Activated naive CD4-positive, alpha-beta T cell treated with anti-CD3 and anti-CD28 coated beads, Interleukin-2, amount 50 U/mL, for 24 hours (primary cell): ENCODE measurements at regions not wholly inside any gene's neighbourhood (a gene's known extent, or its start where the extent isn't known, plus 50 kb on each side); places are given as distances from the start of the nearest gene placed in this dataset.

Source experiments
- H3K27ac Mint-ChIP-seq: one replicate; pipeline ENCODE4 v1.8.0; 2021; ENCODE audit warnings: mild to moderate bottlenecking, mixed read lengths
- H3K27me3 Mint-ChIP-seq: one replicate; pipeline ENCODE4 v1.8.0; 2021; ENCODE audit warnings: mixed read lengths
- H3K36me3 Mint-ChIP-seq: one replicate; pipeline ENCODE4 v1.8.0; 2021; ENCODE audit warnings: mixed read lengths
- H3K4me1 Mint-ChIP-seq: one replicate; pipeline ENCODE4 v1.8.0; 2021; ENCODE audit warnings: mixed read lengths
- H3K4me3 Mint-ChIP-seq: one replicate; pipeline ENCODE4 v1.8.0; 2021; ENCODE audit warnings: mild to moderate bottlenecking, mixed read lengths
- H3K9me3 Mint-ChIP-seq: one replicate; pipeline ENCODE4 v1.8.0; 2021; ENCODE audit warnings: mixed read lengths

DNA sequence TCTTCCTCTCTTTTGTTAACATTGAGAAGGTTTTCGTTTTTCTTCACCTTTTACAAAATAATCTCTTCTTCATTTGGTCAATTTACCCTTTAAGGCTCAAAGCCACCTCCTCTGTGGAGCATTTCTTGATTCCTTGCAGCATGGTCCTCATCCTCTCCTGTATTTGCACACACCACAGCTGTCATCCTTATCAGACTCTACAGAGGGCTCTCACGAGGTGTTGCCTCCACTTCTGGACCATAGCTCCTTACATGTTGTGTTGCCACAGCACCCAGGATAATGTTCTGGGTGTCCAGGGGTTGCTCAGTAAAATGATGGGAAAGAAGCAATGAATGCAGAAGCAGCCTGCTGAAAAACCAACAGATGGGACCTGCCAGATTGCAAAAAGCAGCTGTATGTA lies 192.8 kb downstream of the SH2D4B start:
- H3K36me3 Mint-ChIP-seq: no peaks in the 10 kb centered on the region
- H3K4me3 Mint-ChIP-seq: no peak overlapping the region
- no peaks in the 10 kb centered on the region for H3K4me1 Mint-ChIP-seq
- no peak overlapping the region for H3K27ac Mint-ChIP-seq
- peaks cover 3% of the 10 kb centered on the region for H3K27me3 Mint-ChIP-seq
- H3K9me3 Mint-ChIP-seq: no peaks in the 10 kb centered on the region

DNA sequence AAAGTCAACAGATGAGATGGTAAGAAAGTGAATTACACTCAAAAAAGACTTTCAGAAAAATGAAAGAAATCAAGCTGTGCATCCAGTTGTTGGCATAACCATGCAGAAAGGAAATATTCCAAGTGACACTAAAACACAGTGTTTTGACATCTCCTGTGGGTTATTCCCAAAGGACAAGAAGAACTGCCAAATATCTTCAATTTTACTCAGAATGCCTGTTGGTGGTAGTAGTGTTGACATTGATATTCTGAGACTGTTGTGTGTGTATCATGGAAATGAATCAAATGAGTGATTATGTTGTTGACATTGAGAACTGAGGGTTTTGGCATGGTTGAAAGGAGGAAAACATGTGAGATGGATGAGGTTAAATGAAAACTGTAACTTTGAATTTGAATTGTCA lies 196.9 kb downstream of the SH2D4B start:
- Mint-ChIP-seq H3K4me1 (no peaks in the 10 kb centered on the region), H3K27me3 (peaks cover 2% of the 10 kb centered on the region), H3K9me3 (no peaks in the 10 kb centered on the region), H3K27ac (no peak overlapping the region), H3K4me3 (no peak overlapping the region), H3K36me3 (no peaks in the 10 kb centered on the region)

DNA sequence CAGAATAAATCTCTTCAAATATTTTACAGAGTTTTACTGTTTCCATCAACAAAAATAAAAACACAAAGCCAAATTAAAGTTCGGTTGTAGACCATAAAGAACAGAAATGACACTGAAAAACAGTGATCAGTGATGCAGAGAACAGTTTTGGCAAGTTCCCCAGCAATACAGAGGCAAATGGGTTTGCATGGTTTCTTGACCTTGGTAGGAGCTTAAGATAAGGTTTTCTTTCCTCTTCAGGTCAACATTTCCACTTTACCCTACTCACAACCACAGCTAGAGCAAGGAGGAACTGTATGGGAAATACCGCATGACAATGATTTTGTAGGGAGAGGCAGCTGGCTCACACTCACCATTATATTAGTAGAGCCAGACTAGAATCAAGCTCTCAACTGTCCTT lies 199.5 kb downstream of the SH2D4B start:
- Mint-ChIP-seq H3K9me3 (no peaks in the 10 kb centered on the region), H3K27ac (no peak overlapping the region), H3K36me3 (no peaks in the 10 kb centered on the region), H3K27me3 (peaks cover 7% of the 10 kb centered on the region), H3K4me1 (no peaks in the 10 kb centered on the region), H3K4me3 (no peak overlapping the region)

DNA sequence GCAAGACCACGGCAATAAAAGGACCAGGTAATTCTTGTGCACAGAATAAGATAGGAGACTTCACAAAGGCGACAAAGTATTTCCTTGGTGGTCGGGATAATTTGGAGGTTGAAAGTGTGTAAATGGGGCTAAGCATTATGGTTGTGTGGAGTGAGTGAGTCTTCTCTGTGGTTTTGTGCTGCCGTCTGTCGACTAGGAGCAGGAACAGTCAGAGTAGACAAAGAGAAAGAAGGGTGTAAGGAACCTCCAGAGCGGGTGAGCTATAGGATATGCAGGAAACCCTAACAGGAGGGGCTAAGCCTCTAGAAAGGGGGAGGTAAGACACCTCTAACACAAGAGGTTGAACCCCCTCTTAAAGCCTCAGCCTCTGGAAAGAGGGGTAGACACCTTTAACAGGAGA lies 201.6 kb downstream of the SH2D4B start:
- H3K4me3 Mint-ChIP-seq: no peak overlapping the region
- no peaks in the 10 kb centered on the region for H3K9me3 Mint-ChIP-seq
- no peak overlapping the region for H3K27ac Mint-ChIP-seq
- no peaks in the 10 kb centered on the region for H3K36me3 Mint-ChIP-seq
- no peaks in the 10 kb centered on the region for H3K4me1 Mint-ChIP-seq
- H3K27me3 Mint-ChIP-seq: peaks cover 10% of the 10 kb centered on the region

DNA sequence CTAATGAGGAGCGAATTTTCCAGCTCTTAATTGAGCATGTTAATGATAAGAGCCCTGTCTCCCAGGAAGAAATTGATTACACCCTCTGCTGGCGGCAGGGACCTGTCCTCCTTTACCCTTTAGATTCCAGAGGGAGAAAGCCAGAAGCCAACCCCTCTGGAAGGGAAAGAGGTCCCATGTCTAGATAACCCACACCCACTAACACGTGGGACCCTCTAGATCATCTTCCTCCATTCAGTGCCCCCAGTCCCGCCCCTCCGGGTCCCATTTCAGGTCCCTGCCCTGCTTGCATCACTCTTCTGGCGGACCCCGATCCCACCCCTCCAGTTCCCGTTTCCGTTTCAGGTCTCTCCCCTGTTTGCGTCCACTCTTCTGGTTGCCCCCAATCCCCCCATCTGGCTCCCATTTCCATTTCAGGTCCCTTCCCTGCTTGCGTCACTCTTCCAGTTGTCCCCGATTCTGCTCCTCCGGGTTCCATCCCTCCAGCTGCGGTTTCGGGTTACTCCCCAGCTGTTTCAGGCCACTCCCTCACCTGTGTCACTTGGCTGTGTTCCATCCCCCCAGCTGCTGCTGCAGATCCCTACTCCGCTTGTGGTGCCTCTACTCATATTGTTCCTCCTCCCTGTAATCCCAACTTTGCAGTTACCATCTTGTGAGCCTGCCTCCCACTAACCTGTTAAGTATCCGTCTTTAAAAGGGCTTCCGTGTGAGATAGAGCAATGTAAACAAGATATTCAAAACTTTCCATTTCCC lies 202.4 kb downstream of the SH2D4B start:
- H3K36me3 Mint-ChIP-seq: no peaks in the 10 kb centered on the region
- H3K4me1 Mint-ChIP-seq: no peaks in the 10 kb centered on the region
- peaks cover 10% of the 10 kb centered on the region for H3K27me3 Mint-ChIP-seq
- H3K27ac Mint-ChIP-seq: no peak overlapping the region
- no peaks in the 10 kb centered on the region for H3K9me3 Mint-ChIP-seq
- no peak overlapping the region for H3K4me3 Mint-ChIP-seq

DNA sequence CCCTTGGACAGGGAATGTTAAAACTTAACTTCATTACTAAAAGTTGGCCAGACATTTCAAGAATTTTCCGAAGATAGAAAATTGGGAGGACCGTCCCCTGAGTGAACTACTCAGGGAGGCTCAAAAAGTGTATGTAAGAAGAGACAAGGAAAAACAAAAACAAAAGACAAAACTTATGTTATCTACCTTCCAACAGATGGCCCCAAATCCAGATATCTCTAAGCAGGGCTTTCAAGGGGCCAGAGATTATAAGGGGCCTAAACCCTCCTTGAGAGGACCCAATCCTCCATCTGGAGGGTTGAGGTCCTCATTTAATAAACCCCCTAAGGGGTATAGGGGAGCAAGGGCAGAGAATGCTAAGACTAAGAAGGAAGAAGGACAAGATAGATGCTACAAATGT lies 203.6 kb downstream of the SH2D4B start:
- Mint-ChIP-seq H3K27me3 (peaks cover 10% of the 10 kb centered on the region), H3K4me3 (no peak overlapping the region), H3K4me1 (no peaks in the 10 kb centered on the region), H3K36me3 (no peaks in the 10 kb centered on the region), H3K9me3 (no peaks in the 10 kb centered on the region), H3K27ac (no peak overlapping the region)

DNA sequence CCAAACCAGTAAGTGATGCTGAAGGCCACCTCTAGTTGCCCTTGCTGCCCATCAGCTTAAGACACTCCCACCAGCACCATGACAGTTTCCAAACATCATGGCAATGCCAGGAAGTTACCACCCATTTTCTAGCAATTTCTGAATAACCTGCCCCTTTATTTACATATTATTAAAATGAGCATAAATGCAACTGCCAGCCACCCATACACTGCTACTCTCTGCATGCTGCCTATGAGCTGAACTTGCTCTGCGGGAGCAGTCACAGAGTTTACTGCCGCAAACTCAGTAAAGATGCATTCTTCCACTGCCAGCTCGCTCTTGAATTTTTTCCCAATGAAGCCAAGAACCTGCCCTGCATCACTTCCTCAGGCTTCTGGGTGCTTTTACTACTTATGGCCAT lies 212.6 kb downstream of the SH2D4B start:
- Mint-ChIP-seq H3K4me1 (no peaks in the 10 kb centered on the region), H3K27me3 (peaks cover 4% of the 10 kb centered on the region), H3K9me3 (no peaks in the 10 kb centered on the region), H3K36me3 (no peaks in the 10 kb centered on the region), H3K4me3 (no peak overlapping the region), H3K27ac (no peak overlapping the region)

DNA sequence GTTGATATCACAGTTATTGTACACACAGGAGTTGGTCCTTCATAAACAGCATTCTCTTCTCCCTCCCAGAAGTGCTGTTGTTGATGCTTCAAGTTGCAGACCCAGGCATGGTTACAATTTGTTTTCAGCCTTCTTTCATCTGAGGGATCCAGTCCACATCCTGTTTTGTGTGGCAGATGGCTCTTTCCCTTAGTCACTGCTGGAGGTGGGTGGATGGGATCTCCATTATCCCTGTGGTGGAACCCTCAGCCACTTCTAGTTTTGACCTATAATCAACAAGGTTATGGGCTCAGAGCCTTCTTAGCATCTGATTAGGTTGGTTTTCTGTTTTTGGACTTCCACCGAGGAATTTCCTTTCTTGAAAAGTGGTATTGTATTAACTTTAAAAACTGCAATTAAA lies 214.2 kb downstream of the SH2D4B start:
- Mint-ChIP-seq H3K4me3 (no peak overlapping the region), H3K4me1 (no peaks in the 10 kb centered on the region), H3K27ac (no peak overlapping the region), H3K27me3 (peaks cover 4% of the 10 kb centered on the region), H3K9me3 (no peaks in the 10 kb centered on the region), H3K36me3 (no peaks in the 10 kb centered on the region)

DNA sequence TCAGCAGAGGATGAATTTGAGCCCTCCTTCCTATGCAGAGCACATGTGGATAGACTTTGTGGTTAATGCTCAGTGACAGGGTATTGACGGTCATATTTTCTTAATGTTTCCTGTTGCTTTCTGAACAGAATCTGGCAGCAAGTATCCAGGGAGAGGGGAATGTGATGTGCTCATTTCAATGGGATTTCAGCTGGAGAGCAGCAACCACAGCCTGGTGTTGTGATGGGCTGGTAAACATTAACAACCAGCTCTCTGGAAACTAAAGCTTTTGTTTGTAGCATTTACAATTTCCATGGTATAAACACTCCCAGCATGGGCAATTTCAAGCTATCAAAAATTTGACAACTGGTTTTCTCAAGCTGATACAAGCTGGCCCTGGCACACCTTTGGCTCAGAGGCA lies 215.9 kb downstream of the SH2D4B start:
- Mint-ChIP-seq H3K9me3 (no peaks in the 10 kb centered on the region), H3K4me3 (no peak overlapping the region), H3K4me1 (no peaks in the 10 kb centered on the region), H3K27ac (no peak overlapping the region), H3K27me3 (peaks cover 4% of the 10 kb centered on the region), H3K36me3 (no peaks in the 10 kb centered on the region)

DNA sequence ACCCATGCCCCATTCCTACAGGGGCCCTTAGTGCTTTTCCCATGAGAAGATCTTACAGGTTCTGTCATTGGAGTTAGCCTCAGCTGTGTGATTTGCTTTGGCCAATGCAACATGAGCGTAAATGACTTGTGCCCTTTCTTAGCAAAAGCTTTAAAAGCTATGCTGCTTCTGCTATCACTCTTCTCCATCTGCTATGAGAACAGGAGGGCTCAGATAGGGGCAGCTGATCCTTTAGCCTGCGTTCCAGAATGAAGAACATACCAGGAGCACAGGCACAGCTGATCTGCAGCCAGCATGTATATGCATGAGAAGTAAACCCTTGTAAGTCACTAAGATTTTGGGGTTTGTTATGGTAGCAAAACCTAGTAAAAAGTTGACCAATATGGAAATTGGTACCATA lies 218.2 kb downstream of the SH2D4B start:
- Mint-ChIP-seq H3K27me3 (peaks cover 4% of the 10 kb centered on the region), H3K9me3 (no peaks in the 10 kb centered on the region), H3K4me1 (no peaks in the 10 kb centered on the region), H3K36me3 (no peaks in the 10 kb centered on the region), H3K4me3 (no peak overlapping the region), H3K27ac (no peak overlapping the region)

DNA sequence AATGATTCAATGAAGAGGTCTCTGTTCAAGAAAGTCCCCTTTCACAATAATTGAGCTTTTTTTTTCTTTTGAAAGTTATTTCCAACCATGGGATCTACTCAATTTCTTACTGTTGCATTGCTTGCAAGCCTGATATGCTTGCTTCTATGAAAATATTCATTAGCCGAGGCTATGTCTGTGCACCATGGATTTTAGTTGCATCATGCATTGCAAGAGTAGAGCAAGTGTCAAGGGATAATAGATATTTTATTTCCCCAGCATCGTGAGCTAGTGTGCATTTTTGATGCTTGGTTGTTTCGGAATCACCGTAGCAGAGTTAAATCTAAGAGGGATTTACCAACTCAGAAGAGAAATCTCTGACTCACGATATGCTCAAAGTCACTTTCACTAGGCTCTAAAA lies 222.0 kb downstream of the SH2D4B start:
- Mint-ChIP-seq H3K4me3 (no peak overlapping the region), H3K27ac (no peak overlapping the region), H3K36me3 (no peaks in the 10 kb centered on the region), H3K27me3 (peaks cover 2% of the 10 kb centered on the region), H3K9me3 (no peaks in the 10 kb centered on the region), H3K4me1 (no peaks in the 10 kb centered on the region)

DNA sequence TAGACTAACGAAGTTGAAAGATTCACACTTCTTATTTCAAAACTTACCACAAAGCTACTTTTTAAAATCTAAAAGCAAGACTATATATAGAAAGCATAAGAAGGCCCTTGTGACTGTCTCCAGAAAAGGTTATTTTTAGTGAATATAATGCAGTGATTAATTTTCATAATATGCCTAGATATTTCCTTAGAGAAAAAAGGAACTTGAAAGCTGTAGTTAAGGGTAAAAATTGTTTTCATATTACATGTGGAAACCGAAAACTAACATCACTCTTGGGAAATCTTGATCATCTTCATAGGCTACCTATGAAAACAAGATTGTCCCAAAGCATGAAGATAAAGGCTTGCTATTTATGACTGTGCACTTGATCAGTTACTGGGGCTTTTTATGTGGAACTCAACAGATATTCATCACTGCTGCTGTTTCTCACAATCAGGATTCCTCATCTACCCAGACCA lies 223.2 kb downstream of the SH2D4B start:
- Mint-ChIP-seq H3K27me3 (peaks cover 2% of the 10 kb centered on the region), H3K9me3 (no peaks in the 10 kb centered on the region), H3K36me3 (no peaks in the 10 kb centered on the region), H3K4me1 (no peaks in the 10 kb centered on the region), H3K27ac (no peak overlapping the region), H3K4me3 (no peak overlapping the region)

DNA sequence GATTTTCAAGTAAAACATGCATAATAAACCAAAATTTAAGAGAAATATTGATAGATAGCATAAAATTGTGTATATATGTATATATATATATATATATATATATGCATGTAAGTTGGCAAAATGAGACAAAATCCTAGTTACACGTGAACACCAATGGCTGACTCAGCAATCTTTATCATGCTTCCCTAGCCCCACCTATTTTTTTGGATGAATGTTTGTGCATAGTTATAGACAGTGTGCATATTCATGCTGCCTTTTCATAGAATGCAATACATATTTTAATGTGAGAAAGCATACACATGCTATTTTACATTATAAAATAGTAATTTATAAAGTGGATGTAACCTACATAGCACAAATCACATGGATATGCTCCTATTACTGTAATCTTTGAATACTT lies 230.3 kb downstream of the SH2D4B start:
- Mint-ChIP-seq H3K4me3 (no peak overlapping the region), H3K27me3 (peaks cover 8% of the 10 kb centered on the region), H3K9me3 (no peaks in the 10 kb centered on the region), H3K36me3 (no peaks in the 10 kb centered on the region), H3K4me1 (no peaks in the 10 kb centered on the region), H3K27ac (no peak overlapping the region)

DNA sequence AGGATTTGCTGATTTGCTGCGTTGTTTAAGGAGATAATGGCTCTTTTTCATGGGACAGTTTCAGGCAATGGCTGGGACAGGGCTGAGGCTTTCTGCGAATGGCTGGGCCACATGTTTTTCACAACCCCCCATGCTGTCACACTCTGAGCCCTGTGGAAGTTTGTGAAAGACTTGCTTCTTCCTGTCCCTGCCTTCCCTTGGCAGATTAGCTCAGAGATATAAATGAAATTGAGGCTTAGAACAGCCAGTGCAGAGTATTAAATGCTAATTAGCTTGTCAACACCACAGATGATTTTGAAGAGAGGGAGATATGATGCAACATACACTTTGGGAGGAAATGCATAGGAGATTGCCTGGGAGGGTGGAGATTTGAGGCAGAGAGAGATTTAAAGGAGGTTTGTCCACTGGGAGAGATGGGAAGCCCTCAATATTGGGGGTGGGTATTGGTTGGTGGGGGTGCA lies 232.0 kb downstream of the SH2D4B start:
- H3K4me3 Mint-ChIP-seq: no peak overlapping the region
- H3K27ac Mint-ChIP-seq: no peak overlapping the region
- H3K4me1 Mint-ChIP-seq: no peaks in the 10 kb centered on the region
- H3K36me3 Mint-ChIP-seq: no peaks in the 10 kb centered on the region
- peaks cover 3% of the 10 kb centered on the region for H3K9me3 Mint-ChIP-seq
- peaks cover 11% of the 10 kb centered on the region for H3K27me3 Mint-ChIP-seq

DNA sequence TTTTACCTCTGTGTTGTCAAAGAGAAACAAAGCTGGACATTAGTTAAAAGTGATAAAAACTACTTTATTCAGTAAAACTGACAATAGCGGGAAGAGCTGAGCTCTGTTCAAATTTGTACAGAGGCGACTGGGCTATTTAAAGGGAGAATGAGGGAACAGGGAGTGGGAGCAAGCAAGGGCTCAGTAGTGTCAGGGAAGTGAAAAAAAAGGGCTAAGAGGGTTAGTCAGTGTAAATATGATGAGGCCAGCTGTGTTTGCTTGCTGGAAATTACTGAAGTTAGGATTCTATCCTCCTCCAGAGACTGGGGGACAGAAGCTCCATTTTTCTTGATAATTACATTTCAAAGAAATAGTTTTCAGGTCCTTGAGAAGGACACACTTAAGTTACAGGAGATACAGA lies 232.5 kb downstream of the SH2D4B start:
- Mint-ChIP-seq H3K9me3 (peaks cover 3% of the 10 kb centered on the region), H3K4me1 (no peaks in the 10 kb centered on the region), H3K27me3 (peaks cover 11% of the 10 kb centered on the region), H3K36me3 (no peaks in the 10 kb centered on the region), H3K4me3 (no peak overlapping the region), H3K27ac (no peak overlapping the region)

DNA sequence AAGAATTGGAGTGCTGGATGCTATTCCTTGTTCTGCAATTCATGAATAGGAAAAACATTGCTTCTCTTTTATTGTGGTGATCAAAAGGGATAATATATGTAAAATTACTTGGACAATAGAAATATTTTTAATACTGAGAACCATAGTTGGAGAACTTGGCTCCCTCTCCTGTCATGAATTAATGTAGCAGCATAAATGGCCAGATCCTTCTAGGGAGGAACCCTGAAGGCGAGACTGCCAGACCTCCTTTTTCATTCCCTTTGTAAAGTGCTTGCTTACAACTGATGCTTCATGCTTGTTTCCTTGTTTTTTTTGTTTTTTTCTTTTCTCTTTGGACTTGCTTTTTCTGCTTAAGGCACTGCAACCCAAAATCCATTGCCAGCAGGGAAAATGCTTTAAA lies 233.6 kb downstream of the SH2D4B start:
- Mint-ChIP-seq H3K27me3 (peaks cover 14% of the 10 kb centered on the region), H3K36me3 (no peaks in the 10 kb centered on the region), H3K9me3 (peaks cover 3% of the 10 kb centered on the region), H3K27ac (no peak overlapping the region), H3K4me3 (no peak overlapping the region), H3K4me1 (no peaks in the 10 kb centered on the region)
